SU-DHL-6 (cell line): ENCODE measurements at regions not wholly inside any gene's neighbourhood (a gene's known extent, or its start where the extent isn't known, plus 50 kb on each side); places are given as distances from the start of the nearest gene placed in this dataset.
"Not testable (repeated sequence)": the region's sequence is repeated elsewhere in the genome, so short reads cannot be mapped to it uniquely, and the experiment has no call there.

Experiments
- H2AFZ ChIP-seq: fragments of 200-600 bp; sonication (generic); 2 replicates; pipeline ENCODE4 v1.6.1; 2014; ENCODE audit warnings: low read depth, mild to moderate bottlenecking, moderate library complexity, mixed read lengths, antibody characterized with exemption, low read length; ENCODE audit not compliant: severe bottlenecking
- H3F3A ChIP-seq: fragments of 200-600 bp; shearing (Covaris generic); 2 replicates; pipeline ENCODE4 v1.6.0; 2016; ENCODE audit warnings: antibody characterized with exemption, mild to moderate bottlenecking; ENCODE audit not compliant: insufficient read depth
- H3K27ac ChIP-seq: fragments of 200-600 bp; sonication (generic); 2 replicates; pipeline ENCODE4 v1.5.1; 2016; ENCODE audit warnings: low read depth, mild to moderate bottlenecking, low read length, moderate library complexity, mixed read lengths
- H3K27me3 ChIP-seq: fragments of 200-600 bp; sonication (generic), shearing (Covaris generic); 2 replicates; pipeline ENCODE4 v1.6.0; 2014; ENCODE audit warnings: mild to moderate bottlenecking, low read length
- H3K36me3 ChIP-seq: fragments of 200-600 bp; sonication (generic); 2 replicates; pipeline ENCODE4 v1.6.1; 2014; ENCODE audit warnings: mild to moderate bottlenecking, low read length, mixed read lengths
- H3K4me2 ChIP-seq: fragments of 300-600, 200-600 bp; shearing (Covaris generic), sonication (generic); 2 replicates; pipeline ENCODE4 v1.6.0; 2014; ENCODE audit warnings: low read length, low read depth, mild to moderate bottlenecking; ENCODE audit not compliant: poor library complexity, severe bottlenecking
- H3K4me3 ChIP-seq: fragments of 200-600 bp; sonication (generic); 2 replicates; pipeline ENCODE4 v1.5.1; 2014; ENCODE audit warnings: antibody characterized with exemption, low read length, mild to moderate bottlenecking, mixed read lengths; ENCODE audit not compliant: insufficient read depth, poor library complexity, severe bottlenecking
- H3K79me2 ChIP-seq: fragments of 200-600 bp; sonication (generic); 2 replicates; pipeline ENCODE4 v1.6.1; 2014; ENCODE audit warnings: mild to moderate bottlenecking, low read length, moderate library complexity; ENCODE audit not compliant: insufficient read depth
- H3K9ac ChIP-seq: fragments of 200-600 bp; sonication (generic); 2 replicates; pipeline ENCODE4 v1.7.0; 2014; ENCODE audit warnings: mild to moderate bottlenecking, low read length
- H3K9me2 ChIP-seq: fragments of 200-600 bp; sonication (generic); replicated peaks from 2 replicates; pipeline ENCODE4 v1.6.1; 2014; ENCODE audit warnings: low read length; ENCODE audit not compliant: insufficient read depth
- H3K9me3 ChIP-seq: fragments of 200-600 bp; sonication (generic); 2 replicates; pipeline ENCODE4 v1.6.1; 2014; ENCODE audit warnings: low read length, mixed read lengths; ENCODE audit not compliant: insufficient read depth
- H4K20me1 ChIP-seq: fragments of 200-600 bp; sonication (generic); 2 replicates; pipeline ENCODE4 v1.6.1; 2014; ENCODE audit warnings: low read depth, mild to moderate bottlenecking, antibody characterized with exemption, low read length, moderate library complexity, mixed read lengths
- CTCF ChIP-seq: fragments of 200-600 bp; sonication (generic); IDR thresholded peaks from one replicate; pipeline ENCODE4 v1.5.1; 2017; ENCODE audit warnings: antibody characterized with exemption, mild to moderate bottlenecking, low read length, moderate library complexity; ENCODE audit not compliant: insufficient read depth, poor library complexity, severe bottlenecking
- EZH2phosphoT487 ChIP-seq: fragments of 200-600 bp; sonication (generic), shearing (Covaris generic); conservative IDR thresholded peaks from 2 replicates; pipeline ENCODE4 v1.6.1; 2018; ENCODE audit warnings: mild to moderate bottlenecking, antibody characterized with exemption, low read length, moderate library complexity, mixed read lengths

GRCh38 chr2:185578322-185578721, 160.3 kb upstream of the FSIP2 start:
- H3K36me3 ChIP-seq: no peaks in the 10 kb centered on the region
- TF ChIP-seq CTCF (no peak), EZH2phosphoT487 (no peak)
- H2AFZ ChIP-seq: no peak overlapping the region
- H3K79me2 ChIP-seq: no peaks in the 10 kb centered on the region
- H3K9me2 ChIP-seq: no peaks in the 10 kb centered on the region
- no peak overlapping the region for H3K9ac ChIP-seq
- H3K27me3 ChIP-seq: no peaks in the 10 kb centered on the region
- H3K27ac ChIP-seq: no peak overlapping the region
- no peaks in the 10 kb centered on the region for H3K9me3 ChIP-seq
- no peak overlapping the region for H3K4me2 ChIP-seq
- no peak overlapping the region for H3K4me3 ChIP-seq
- no peaks in the 10 kb centered on the region for H4K20me1 ChIP-seq
- H3F3A ChIP-seq: no peaks in the 10 kb centered on the region

DNA sequence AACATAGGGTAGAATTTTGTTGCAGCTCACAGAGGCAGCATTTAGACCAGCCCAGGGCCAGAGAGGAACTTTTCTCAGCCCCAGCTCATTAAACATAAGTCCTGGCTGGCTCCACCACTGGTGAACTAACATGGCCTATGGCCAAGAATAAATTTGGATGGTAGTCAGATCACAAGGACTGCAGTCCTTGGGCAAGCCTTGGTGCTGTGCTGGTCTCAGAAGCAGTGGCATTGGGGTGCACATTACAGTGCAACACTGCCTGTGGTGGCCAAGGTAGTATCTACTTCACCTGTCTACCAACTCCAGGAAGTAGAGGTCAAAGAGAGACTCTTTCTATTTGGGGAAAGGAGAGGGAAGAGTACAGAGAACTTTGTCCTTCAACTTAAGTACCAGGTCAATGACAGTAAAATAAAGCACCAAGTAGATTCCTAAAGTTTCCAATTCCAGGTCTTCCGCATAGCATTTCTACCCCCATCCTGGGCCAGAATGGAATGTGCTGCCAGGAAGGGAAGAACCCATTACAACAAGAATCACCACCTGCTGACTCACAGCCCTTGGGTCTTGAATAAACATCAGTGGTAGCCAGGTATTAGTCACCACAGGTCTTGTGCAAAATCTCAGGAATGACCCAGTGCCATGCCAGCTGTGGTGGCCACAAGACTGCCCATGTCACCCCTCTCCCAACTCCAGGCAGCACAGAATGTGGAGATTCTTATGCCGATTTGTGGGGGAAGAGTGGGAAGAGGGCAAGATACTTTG, 155.4 kb upstream of the FSIP2 start:
- Histone ChIP-seq H3K4me3 (no peak overlapping the region), H3K79me2 (no peaks in the 10 kb centered on the region), H3K9me3 (no peaks in the 10 kb centered on the region), H2AFZ (no peak overlapping the region), H3K9ac (no peak overlapping the region), H3F3A (no peaks in the 10 kb centered on the region), H3K27ac (no peak overlapping the region), H3K27me3 (no peaks in the 10 kb centered on the region), H4K20me1 (no peaks in the 10 kb centered on the region), H3K4me2 (no peak overlapping the region), H3K36me3 (no peaks in the 10 kb centered on the region), H3K9me2 (no peaks in the 10 kb centered on the region)
- no peak for TF ChIP-seq CTCF
- no peak for TF ChIP-seq EZH2phosphoT487

DNA sequence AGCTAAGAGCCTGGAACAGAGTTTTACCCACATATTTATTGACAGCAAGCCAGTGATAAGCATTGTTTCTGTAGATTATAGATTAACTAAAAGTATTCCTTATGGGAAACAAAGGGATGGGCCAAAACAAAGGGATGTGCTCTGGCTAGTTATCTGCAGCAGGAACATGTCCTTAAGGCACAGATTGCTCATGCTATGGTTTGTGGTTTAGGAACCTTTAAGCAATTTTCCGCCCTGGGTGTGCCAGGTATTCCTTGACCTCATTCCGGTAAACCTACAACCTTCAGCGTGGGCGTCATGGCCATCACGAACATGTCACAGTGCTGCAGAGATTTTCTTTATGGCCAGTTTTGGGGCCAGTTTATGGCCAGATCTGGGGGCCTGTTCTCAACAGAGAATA, 153.4 kb upstream of the FSIP2 start:
- H3K27ac ChIP-seq, H3K9ac ChIP-seq, H2AFZ ChIP-seq, H4K20me1 ChIP-seq, H3K36me3 ChIP-seq, H3K4me3 ChIP-seq, H3K9me2 ChIP-seq, H3K79me2 ChIP-seq, H3K27me3 ChIP-seq, H3K4me2 ChIP-seq, H3F3A ChIP-seq, H3K9me3 ChIP-seq: not testable (repeated sequence)

DNA sequence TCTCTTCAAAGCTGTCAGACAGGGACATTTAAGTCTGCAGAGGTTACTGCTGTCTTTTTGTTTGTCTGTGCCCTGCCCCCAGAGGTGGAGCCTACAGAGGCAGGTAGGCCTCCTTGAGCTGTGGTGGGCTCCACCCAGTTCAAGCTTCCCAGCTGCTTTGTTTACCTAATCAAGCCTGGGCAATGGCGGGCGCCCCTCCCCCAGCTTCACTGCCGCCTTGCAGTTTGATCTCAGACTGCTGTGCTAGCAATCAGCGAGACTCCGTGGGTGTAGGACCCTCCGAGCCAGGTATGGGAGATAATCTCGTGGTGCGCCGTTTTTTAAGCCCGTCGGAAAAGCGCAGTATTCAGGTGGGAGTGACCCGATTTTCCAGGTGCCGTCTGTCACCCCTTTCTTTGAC, 147.3 kb upstream of the FSIP2 start:
- not testable (repeated sequence) for H3K4me3 ChIP-seq, H3K27me3 ChIP-seq, H3K4me2 ChIP-seq

More for the DNA sequence above, 147.3 kb upstream of the FSIP2 start:
- H3K9me3 ChIP-seq, H2AFZ ChIP-seq, H3K27ac ChIP-seq, H4K20me1 ChIP-seq, H3K9ac ChIP-seq, H3K79me2 ChIP-seq, H3F3A ChIP-seq, H3K36me3 ChIP-seq, H3K9me2 ChIP-seq: not testable (repeated sequence)
